HepG2 (cell line): ENCODE measurements at regions not wholly inside any gene's neighbourhood (a gene's known extent, or its start where the extent isn't known, plus 50 kb on each side); places are given as distances from the start of the nearest gene placed in this dataset.
A peak's percentile ranks its signal among the peaks of the same experiment; 100 is the strongest.

ENCODE experiments used
- ATAC-seq: fragments of 200-7000 bp; cut with Tn5 transposase; 3 replicates; pipeline ENCODE4 v1.9.1; 2020; ENCODE audit warnings: mild to moderate bottlenecking, moderate library complexity
- BruUV-seq: library from RNA; stranded (reverse); fragments of 400-500 nt; replicated peaks from 2 replicates; lab custom pipeline; 2021; lab: Mats Ljungman, UMichigan
- CTCF ChIA-PET: fragments of 300-600 bp; formaldehyde crosslinking; extraction: SDS; loops from one replicate; lab custom pipeline; 2021; ENCODE audit warnings: low total read pairs, inconsistent platforms, low intra/inter-chr PET ratio; lab: Yijun Ruan, JAX
- POLR2A ChIA-PET: fragments of 350-600 bp; sonication (Branson Sonifier 250); formaldehyde crosslinking; loops from one replicate; lab custom pipeline; 2020; ENCODE audit warnings: antibody characterized with exemption, inconsistent platforms; lab: Yijun Ruan, JAX
- DNase-seq: peaks from one replicate; pipeline ENCODE4 v3.0.0-alpha.2; 2015; ENCODE audit warnings: low spot score
- FAIRE-seq: peaks from 3 replicates; lab custom pipeline; 2011; peaks lifted over from hg19 to GRCh38; lab: Jason Lieb, UNC
- H2AFZ ChIP-seq: one replicate; pipeline ENCODE4 v1.6.1; 2011; ENCODE audit warnings: low read length, inconsistent platforms
- H3K27ac ChIP-seq: fragments of 300-600 bp; 3 replicates; pipeline ENCODE4 v1.8.0; 2011; ENCODE audit warnings: mixed run types, mild to moderate bottlenecking, mixed read lengths, low read length, inconsistent platforms; ENCODE audit not compliant: insufficient read depth; ENCODE audit errors: extremely low read length
- H3K27me3 ChIP-seq, 2 experiments: fragments of 200-600 bp in 1 of 2; 2 replicates in 1 of 2; 3 replicates in 1 of 2; pipeline versions ENCODE4 v1.6.0 to v1.8.0; 2011; ENCODE audit warnings: low read length in 2 of 2, mild to moderate bottlenecking in 2 of 2, moderate library complexity in 2 of 2, inconsistent platforms in 1 of 2; ENCODE audit not compliant: insufficient read depth in 2 of 2, control insufficient read depth in 1 of 2
- H3K36me3 ChIP-seq, 2 experiments: fragments of 200-600 bp in 1 of 2; replicated peaks in 1 of 2; 2 replicates in 1 of 2; 3 replicates in 1 of 2; pipeline versions ENCODE4 v1.5.1 to v1.8.0; 2011; ENCODE audit warnings: low read length in 2 of 2, inconsistent platforms in 1 of 2; ENCODE audit not compliant: insufficient read depth in 2 of 2, control insufficient read depth in 1 of 2
- H3K4me1 ChIP-seq: 2 replicates; pipeline ENCODE4 v1.5.1; 2012; ENCODE audit warnings: low read length, inconsistent platforms; ENCODE audit not compliant: insufficient read depth
- H3K4me2 ChIP-seq: 2 replicates; pipeline ENCODE4 v1.6.0; 2011; ENCODE audit warnings: low read depth, low read length, inconsistent platforms
- H3K4me3 ChIP-seq, 3 experiments: fragments of 200-600 bp in 1 of 3; sonication (generic), shearing (Covaris generic) in 1 of 3; replicated peaks in 1 of 3; 2 replicates each; pipeline ENCODE4 v1.5.1; 2011 to 2016; ENCODE audit warnings: low read length in 3 of 3, inconsistent platforms in 2 of 3, low read depth in 2 of 3, mild to moderate bottlenecking in 2 of 3, control low read depth in 1 of 3, mixed read lengths in 1 of 3; ENCODE audit not compliant: insufficient read depth in 1 of 3
- H3K79me2 ChIP-seq: one replicate; pipeline ENCODE4 v1.6.1; 2011; ENCODE audit warnings: low read length, inconsistent platforms; ENCODE audit not compliant: insufficient read depth
- H3K9ac ChIP-seq: 2 replicates; pipeline ENCODE4 v1.6.0; 2011; ENCODE audit warnings: mild to moderate bottlenecking, low read depth, low read length, inconsistent platforms; ENCODE audit not compliant: insufficient read depth
- H3K9me3 ChIP-seq: 2 replicates; pipeline ENCODE4 v1.5.1; 2012; ENCODE audit warnings: mild to moderate bottlenecking, low read length
- H4K20me1 ChIP-seq: 2 replicates; pipeline ENCODE4 v1.6.0; 2011; ENCODE audit warnings: inconsistent platforms, mild to moderate bottlenecking, low read length, moderate library complexity; ENCODE audit not compliant: insufficient read depth
- DMTF1 ChIP-seq: sonication (generic); formaldehyde crosslinking; IDR thresholded peaks from 2 replicates; pipeline ENCODE4 v1.4.0; 2020; ENCODE audit warnings: mild to moderate bottlenecking, missing genetic modification reagents
- ERF ChIP-seq: IDR thresholded peaks from 2 replicates; pipeline ENCODE4 v1.6.1; 2018; ENCODE audit warnings: missing biosample characterization, missing genetic modification reagents
- HNRNPK ChIP-seq: fragments of 200-400 bp; formaldehyde crosslinking; IDR thresholded peaks from 2 replicates; pipeline ENCODE4 v1.6.1; 2018; ENCODE audit warnings: low read length, low read depth, moderate library complexity, mild to moderate bottlenecking; ENCODE audit not compliant: poor library complexity, severe bottlenecking
- PRDM4 ChIP-seq: sonication (generic); formaldehyde crosslinking; IDR thresholded peaks from 2 replicates; pipeline ENCODE4 v1.9.0; 2021; ENCODE audit warnings: missing genetic modification reagents, borderline replicate concordance
- SMYD3 ChIP-seq: sonication (generic); formaldehyde crosslinking; IDR thresholded peaks from 2 replicates; pipeline ENCODE4 v1.8.1; 2023; ENCODE audit warnings: mild to moderate bottlenecking, missing genetic modification reagents
- STAT6 ChIP-seq: sonication (generic); formaldehyde crosslinking; IDR thresholded peaks from 2 replicates; pipeline ENCODE4 v1.4.0; 2020; ENCODE audit warnings: missing genetic modification reagents, mild to moderate bottlenecking, borderline replicate concordance
- ZNF362 ChIP-seq: sonication (generic); formaldehyde crosslinking; IDR thresholded peaks from 2 replicates; pipeline ENCODE4 v1.4.0; 2020; ENCODE audit warnings: missing genetic modification reagents, mild to moderate bottlenecking, borderline replicate concordance
- ZNF724P ChIP-seq: sonication (generic); formaldehyde crosslinking; IDR thresholded peaks from 2 replicates; pipeline ENCODE4 v1.8.0; 2022; ENCODE audit warnings: missing genetic modification reagents, borderline replicate concordance
- WGBS: methylation state at CpG from one replicate; pipeline ENCODE4 v1.1.6; 2017; ENCODE audit warnings: low lambda C conversion rate; 5-methylcytosine and 5-hydroxymethylcytosine counted together
- in situ Hi-C: cut with HindIII; loops from 2 replicates; pipeline ENCODE4 v1.10.0; 2017; ENCODE audit warnings: low pct_unique_long_range_greater_than_20kb; ENCODE audit not compliant: extremely low pct_ligation_motif_present
- intact Hi-C: fragments of 100-400 bp; cut with micrococcal nuclease; formaldehyde crosslinking; loops from one replicate; pipeline ENCODE4 v1.10.0; 2022; ENCODE audit not compliant: unreplicated experiment

GRCh38 chr4:15349965-15350364 is 77.9 kb upstream of the C1QTNF7 start (continued):
- TF ChIP-seq SMYD3 (CRISPR knock-in tag) (no peak), HNRNPK (peak; percentile 81), ZNF724P (CRISPR knock-in tag) (no peak), DMTF1 (CRISPR knock-in tag) (no peak)

GRCh38 chr4:15352524-15352923 is 75.3 kb upstream of the C1QTNF7 start:
- no peaks in the 10 kb centered on the region for H3K4me1 ChIP-seq
- H2AFZ ChIP-seq = no peak overlapping the region
- H4K20me1 ChIP-seq = no peaks in the 10 kb centered on the region
- DNase-seq (no peak), ATAC-seq (no peak), FAIRE-seq (no peak)
- no peak overlapping the region for H3K4me2 ChIP-seq
- no TSS peak for BruUV-seq
- no peaks in the 10 kb centered on the region for H3K9me3 ChIP-seq
- no peak overlapping the region for H3K4me3 ChIP-seq
- in situ Hi-C loops = no loop called here
- TF ChIP-seq ZNF362 = no peak
- TF ChIP-seq ERF (CRISPR knock-in tag) = no peak
- no peak for TF ChIP-seq PRDM4 (CRISPR knock-in tag)
- TF ChIP-seq STAT6 (CRISPR knock-in tag) = no peak
- 0% methylated on average over 2 of the region's 2 CpGs for WGBS
- H3K27me3 ChIP-seq = peaks cover 0 to 3% of the 10 kb centered on the region in 2 experiments; a peak in 2 of 5 replicates
- no peaks in the 10 kb centered on the region for H3K36me3 ChIP-seq
- H3K27ac ChIP-seq = no peak overlapping the region
- CTCF ChIA-PET = no interaction called here
- no peak overlapping the region for H3K9ac ChIP-seq
- POLR2A ChIA-PET = no interaction called here
- H3K79me2 ChIP-seq = no peaks in the 10 kb centered on the region
- intact Hi-C loops = no loop called here
